GM18507 (cell line): ENCODE measurements at regions not wholly inside any gene's neighbourhood (a gene's known extent, or its start where the extent isn't known, plus 50 kb on each side); places are given as distances from the start of the nearest gene placed in this dataset.

Experiments
- DNase-seq: peaks from one replicate; pipeline ENCODE4 v3.0.0; 2011; ENCODE audit warnings: low read depth; ENCODE audit not compliant: insufficient read length; ENCODE audit errors: extremely low spot score
- FAIRE-seq: peaks from 2 replicates; lab custom pipeline; 2011; peaks lifted over from hg19 to GRCh38; lab: Jason Lieb, UNC

DNA sequence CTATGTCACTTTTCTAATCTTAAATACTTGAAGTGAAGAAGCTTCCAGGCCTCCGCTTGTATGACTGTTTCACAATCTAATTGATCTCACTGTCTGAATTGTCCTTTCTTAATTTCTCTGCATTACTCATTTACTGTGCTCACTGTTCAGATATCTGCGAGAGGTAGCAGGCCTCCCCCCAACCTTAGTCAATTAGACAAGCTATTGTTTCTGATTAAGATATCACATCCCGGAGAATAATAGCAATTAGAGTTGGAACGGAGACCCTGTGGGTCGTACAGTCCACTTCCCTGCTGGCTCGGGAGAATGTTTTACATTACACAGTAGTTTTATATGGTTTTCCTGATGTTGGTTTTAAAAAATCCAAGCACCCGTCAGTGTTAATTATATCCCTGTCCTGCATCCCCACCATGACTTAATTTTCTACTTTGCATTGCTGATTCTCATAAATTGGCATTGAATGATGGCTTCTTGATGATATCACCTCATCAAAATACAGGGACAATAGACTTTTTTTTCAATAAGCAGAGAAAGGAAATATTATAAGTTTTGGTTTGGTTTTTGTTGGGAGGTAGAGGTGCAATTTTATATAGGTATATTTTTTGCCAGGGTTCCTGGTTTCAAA lies 178.7 kb upstream of the TSHZ2 start:
- FAIRE-seq: no peak

DNA sequence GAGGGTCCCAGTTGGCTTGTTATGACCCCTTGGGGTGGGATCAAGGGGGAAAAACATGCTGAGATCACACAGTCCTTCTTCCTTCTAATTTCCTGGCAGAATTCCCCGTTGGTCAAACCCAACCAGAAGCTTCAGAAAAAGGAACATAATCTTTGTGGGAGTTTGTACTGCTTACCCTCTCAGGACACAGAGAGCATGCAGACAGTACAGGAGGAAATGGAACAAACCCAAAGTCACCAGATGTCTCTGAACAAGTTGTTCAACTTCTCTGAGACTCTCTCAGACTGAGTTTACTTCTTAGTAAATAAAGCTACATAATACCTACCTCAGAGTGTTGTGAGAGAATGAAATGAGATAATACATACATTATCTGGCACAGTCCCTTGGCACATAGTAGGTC lies 181.1 kb upstream of the TSHZ2 start:
- FAIRE-seq (no peak), DNase-seq (no peak)

More for the DNA sequence above, 178.7 kb upstream of the TSHZ2 start:
- no peak for DNase-seq

DNA sequence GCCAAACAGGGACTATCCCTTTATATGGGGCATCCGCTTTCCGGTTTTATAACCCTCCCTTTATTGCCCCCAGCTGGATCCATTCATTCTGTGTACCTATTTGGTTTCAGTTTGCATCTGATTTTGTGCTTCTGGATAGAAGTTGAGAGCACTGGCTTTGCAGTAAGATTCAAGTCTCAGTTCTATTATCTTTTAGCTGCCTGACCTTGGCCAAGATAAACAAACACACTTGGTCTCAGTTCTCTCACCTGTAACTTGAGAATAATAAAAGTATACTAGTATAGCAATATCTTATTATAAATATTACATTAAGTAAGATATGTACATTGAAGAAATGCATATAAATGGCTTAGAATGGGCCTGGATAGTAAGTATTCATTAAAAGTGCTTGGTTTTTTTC lies 182.4 kb upstream of the TSHZ2 start:
- DNase-seq (no peak), FAIRE-seq (no peak)

GRCh38 chr20:52787962-52788361 lies 184.2 kb upstream of the TSHZ2 start:
- FAIRE-seq (no peak), DNase-seq (no peak)

GRCh38 chr20:52787216-52787615 lies 184.9 kb upstream of the TSHZ2 start:
- DNase-seq (no peak), FAIRE-seq (no peak)

DNA sequence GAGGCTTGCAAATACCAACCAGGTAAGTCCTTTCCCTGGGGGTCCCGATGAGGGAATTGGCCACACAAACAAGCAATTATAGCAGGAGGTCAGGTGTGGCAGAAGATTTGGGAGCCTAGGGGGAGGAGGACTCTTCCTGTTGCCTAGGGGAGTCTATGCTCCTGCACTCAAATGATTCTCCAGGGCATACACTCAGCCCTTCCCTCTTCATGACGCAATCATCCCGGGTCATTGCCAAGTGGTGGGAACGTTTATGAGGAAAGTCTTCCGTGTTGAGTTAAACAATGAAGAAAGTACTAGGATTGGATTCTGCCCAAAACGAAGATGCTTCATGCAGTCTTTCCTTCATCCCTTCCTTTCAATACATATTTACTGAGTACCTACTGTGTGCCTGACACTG lies 186.5 kb upstream of the TSHZ2 start:
- no peak for FAIRE-seq
- no peak for DNase-seq

DNA sequence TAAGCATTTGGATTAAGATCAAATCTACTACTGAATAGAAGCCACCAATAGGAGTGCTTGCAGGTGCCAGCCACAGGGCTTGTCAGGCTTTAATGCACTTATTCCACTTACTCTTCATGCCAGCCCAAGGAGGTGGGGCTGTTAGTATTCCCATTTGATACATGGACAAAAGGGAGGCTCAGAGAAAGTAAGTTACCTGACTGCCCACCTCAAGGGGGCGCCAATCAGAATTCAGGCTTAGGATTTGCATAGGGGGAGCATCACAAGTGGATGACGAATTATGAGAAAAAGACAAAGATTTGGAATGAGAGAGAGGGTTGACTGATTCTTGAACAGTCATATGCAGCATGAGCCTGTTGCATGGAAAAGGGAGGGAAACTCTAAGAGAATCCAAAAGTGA lies 188.4 kb upstream of the TSHZ2 start:
- no peak for DNase-seq
- FAIRE-seq: no peak

DNA sequence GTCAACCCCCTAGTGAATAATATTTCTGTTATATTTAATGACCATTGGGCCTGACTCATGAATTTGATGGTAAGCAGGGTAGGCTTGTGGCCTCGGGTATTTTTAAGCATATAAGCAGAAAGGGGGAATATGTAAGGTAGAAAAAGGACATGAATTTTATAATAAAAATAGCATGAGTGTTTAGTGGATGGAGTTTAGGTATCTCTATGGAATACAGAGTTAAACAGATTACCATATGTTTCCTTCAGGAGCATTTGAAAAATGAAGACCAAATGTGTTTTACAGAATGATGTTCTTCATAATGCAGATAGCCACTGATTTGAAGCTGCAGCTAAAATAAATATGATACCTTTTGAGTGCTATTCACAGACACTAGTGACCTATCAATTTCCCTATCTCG lies 191.7 kb upstream of the TSHZ2 start:
- DNase-seq (no peak), FAIRE-seq (no peak)

- FAIRE-seq (no peak), DNase-seq (no peak)
These were observed 193.0 kb upstream of the TSHZ2 start for GRCh38 chr20:52779125-52779524.

- FAIRE-seq (no peak), DNase-seq (no peak)
These were observed 195.0 kb upstream of the TSHZ2 start for GRCh38 chr20:52777171-52777570.

- DNase-seq (no peak), FAIRE-seq (no peak)
These were observed 196.4 kb upstream of the TSHZ2 start for GRCh38 chr20:52775786-52776185.

GRCh38 chr20:52768694-52769093 lies 203.5 kb upstream of the TSHZ2 start:
- DNase-seq (no peak), FAIRE-seq (no peak)

- DNase-seq: no peak
- FAIRE-seq: no peak
These were observed 205.3 kb upstream of the TSHZ2 start for GRCh38 chr20:52766645-52767435.

- no peak for FAIRE-seq
These were observed 208.8 kb upstream of the TSHZ2 start for GRCh38 chr20:52763321-52763853.

GRCh38 chr20:52761867-52762266 lies 210.3 kb upstream of the TSHZ2 start:
- FAIRE-seq (no peak), DNase-seq (no peak)

More at GRCh38 chr20:52763321-52763853, 208.8 kb upstream of the TSHZ2 start:
- no peak for DNase-seq

- FAIRE-seq: no peak
- no peak for DNase-seq
These were observed 211.4 kb upstream of the TSHZ2 start for GRCh38 chr20:52760791-52761190.

- DNase-seq: no peak
- FAIRE-seq: no peak
These were observed 214.7 kb upstream of the TSHZ2 start for GRCh38 chr20:52757411-52757810.

DNA sequence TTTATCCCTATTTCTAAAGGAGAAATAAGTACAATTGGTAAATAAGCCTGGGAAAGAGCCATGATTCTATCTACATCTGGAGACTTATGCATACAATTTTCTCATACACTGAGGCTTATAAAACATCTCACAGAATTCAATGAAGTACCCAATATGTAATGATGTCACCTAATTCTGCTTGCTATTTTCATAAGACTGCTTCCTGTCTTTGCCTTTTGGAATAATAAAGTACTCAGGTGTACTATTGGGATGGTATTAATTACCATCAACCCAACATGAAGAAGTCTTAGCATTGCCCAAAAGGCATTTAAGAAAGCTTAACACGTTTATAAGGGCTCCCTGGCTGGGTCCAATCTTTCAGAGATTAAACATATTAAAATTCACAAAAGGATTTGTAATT lies 216.4 kb upstream of the TSHZ2 start:
- no peak for DNase-seq
- FAIRE-seq: no peak

DNA sequence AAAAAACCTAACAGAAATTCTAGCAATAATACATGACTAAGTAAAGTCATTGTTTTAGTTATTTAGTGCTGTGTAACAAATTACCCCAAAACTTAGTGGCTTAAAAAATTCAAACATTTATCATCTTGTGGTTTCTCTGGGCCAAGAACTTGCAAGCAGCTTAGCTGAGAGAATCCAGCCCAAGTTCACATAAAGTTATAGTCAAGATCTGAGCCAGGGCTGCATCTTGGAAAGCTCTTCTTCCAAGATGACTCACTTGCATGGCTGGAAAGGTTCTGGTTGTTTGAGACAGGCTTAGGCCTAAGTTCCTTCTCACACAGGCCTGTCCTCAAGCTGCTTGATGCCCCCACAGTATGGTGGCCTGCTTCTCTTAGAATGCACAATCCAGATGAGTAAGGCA lies 217.8 kb upstream of the TSHZ2 start:
- DNase-seq (no peak), FAIRE-seq (no peak)

GRCh38 chr20:52752023-52752422 lies 220.1 kb upstream of the TSHZ2 start:
- FAIRE-seq (no peak), DNase-seq (no peak)

- no peak for DNase-seq
- no peak for FAIRE-seq
These were observed 220.6 kb upstream of the TSHZ2 start for GRCh38 chr20:52751571-52751970.
